Esophagus squamous epithelium (tissue), 5 donors: ENCODE measurements at regions not wholly inside any gene's neighbourhood (a gene's known extent, or its start where the extent isn't known, plus 50 kb on each side); places are given as distances from the start of the nearest gene placed in this dataset.

ENCODE experiments used
- DNase-seq: peaks from one replicate; lab custom pipeline; 2025; lab: John Stamatoyannopoulos, UW
- H3K27ac ChIP-seq, 4 donors: fragments of 200-600 bp; sonication (generic); one replicate each; pipeline ENCODE4 v1.5.1; 2016 to 2019; ENCODE audit warnings: mild to moderate bottlenecking in 1 of 4
- H3K27me3 ChIP-seq, 4 donors: fragments of 200-600 bp; sonication (generic); 1 replicate in 3 of 4; 2 replicates in 1 of 4; pipeline versions ENCODE4 v1.5.1 to v1.6.0; 2017 to 2021; ENCODE audit warnings: antibody characterized with exemption in 1 of 4
- H3K36me3 ChIP-seq, 3 donors: fragments of 200-600 bp; sonication (generic); one replicate each; pipeline ENCODE4 v1.5.1; 2016 to 2019
- H3K4me1 ChIP-seq, 3 donors: fragments of 200-600 bp; sonication (generic); one replicate each; pipeline ENCODE4 v1.5.1; 2017 to 2019
- H3K4me3 ChIP-seq, 4 donors: fragments of 200-600 bp; sonication (generic); 1 replicate in 3 of 4; 2 replicates in 1 of 4; pipeline ENCODE4 v1.5.1; 2016 to 2019; ENCODE audit warnings: mild to moderate bottlenecking in 2 of 4, moderate library complexity in 1 of 4
- H3K9me3 ChIP-seq, 3 donors: fragments of 200-600 bp; sonication (generic); one replicate each; pipeline ENCODE4 v1.5.1; 2016 to 2019
- CTCF ChIP-seq, 6 experiments: fragments of 450-650 bp in 4 of 6; fragments of 200-600 bp in 2 of 6; sonication (generic) in 2 of 6; IDR thresholded peaks; one replicate each; pipeline ENCODE4 v1.5.1; 2016 to 2019; ENCODE audit warnings: antibody characterized with exemption in 6 of 6, mild to moderate bottlenecking in 4 of 6, moderate library complexity in 4 of 6
- POLR2A ChIP-seq, 4 donors: fragments of 450-650 bp; IDR thresholded peaks; one replicate each; pipeline ENCODE4 v1.6.1; 2017; ENCODE audit warnings: antibody characterized with exemption in 4 of 4, mild to moderate bottlenecking in 4 of 4, moderate library complexity in 3 of 4
- WGBS, 2 donors: methylation state at CpG; one replicate each; pipeline ENCODE4 v1.1.5; 2018; 5-methylcytosine and 5-hydroxymethylcytosine counted together
- intact Hi-C: fragments of 100-400 bp; cut with DNase I; formaldehyde crosslinking; loops from one replicate; pipeline ENCODE4 v1.15.0; 2022
- donor health status: DM: yes; HTN: yes; CAD: no.

- no peak overlapping the region for H3K27ac ChIP-seq
Measured at GRCh38 chr2:23153484-23153883, 231.5 kb upstream of the KLHL29 start.

GRCh38 chr2:23155022-23155421 lies 230.0 kb upstream of the KLHL29 start:
- Histone ChIP-seq H3K27ac (no peak overlapping the region), H3K9me3 (no peaks in the 10 kb centered on the region), H3K27me3 (no peaks in the 10 kb centered on the region), H3K4me3 (no peak overlapping the region), H3K36me3 (no peaks in the 10 kb centered on the region), H3K4me1 (peaks cover 0 to 8% (median 0%) of the 10 kb centered on the region in 3 donors)
- no peak for DNase-seq
- WGBS, 2 donors: 66 to 76% methylated on average over 4 of the region's 4 CpGs
- TF ChIP-seq CTCF (IDR thresholded peaks at IDR 0.05): no peak
- intact Hi-C loops: no loop called here

More at GRCh38 chr2:23153484-23153883, 231.5 kb upstream of the KLHL29 start:
- no peak for TF ChIP-seq POLR2A (IDR thresholded peaks at IDR 0.05)
- TF ChIP-seq CTCF (IDR thresholded peaks at IDR 0.05): no peak
- Histone ChIP-seq H3K4me3 (no peak overlapping the region), H3K4me1 (peaks cover 0 to 8% (median 0%) of the 10 kb centered on the region in 3 donors), H3K36me3 (no peaks in the 10 kb centered on the region), H3K9me3 (no peaks in the 10 kb centered on the region), H3K27me3 (no peaks in the 10 kb centered on the region)
- intact Hi-C loops: no loop called here
- WGBS, 2 donors: 74 to 79% methylated on average over 3 of the region's 3 CpGs
- DNase-seq: no peak

- H3K4me3 ChIP-seq: no peak overlapping the region
- no peak for DNase-seq
- peaks cover 0 to 8% (median 0%) of the 10 kb centered on the region in 3 donors for H3K4me1 ChIP-seq
- no peaks in the 10 kb centered on the region for H3K9me3 ChIP-seq
- TF ChIP-seq CTCF (IDR thresholded peaks at IDR 0.05) (no peak), POLR2A (IDR thresholded peaks at IDR 0.05) (no peak)
- no peak overlapping the region for H3K27ac ChIP-seq
- no peaks in the 10 kb centered on the region for H3K36me3 ChIP-seq
- H3K27me3 ChIP-seq: no peaks in the 10 kb centered on the region
- intact Hi-C loops: no loop called here
Measured at GRCh38 chr2:23157812-23158211, 227.2 kb upstream of the KLHL29 start.

GRCh38 chr2:23158306-23158705 lies 226.7 kb upstream of the KLHL29 start:
- H3K4me3 ChIP-seq: no peak overlapping the region
- WGBS, 2 donors: 8 to 60% methylated on average over 2 of the region's 2 CpGs
- TF ChIP-seq POLR2A (IDR thresholded peaks at IDR 0.05) (no peak), CTCF (IDR thresholded peaks at IDR 0.05) (no peak)
- DNase-seq: no peak
- H3K9me3 ChIP-seq: no peaks in the 10 kb centered on the region
- peaks cover 0 to 8% (median 0%) of the 10 kb centered on the region in 3 donors for H3K4me1 ChIP-seq
- intact Hi-C loops: no loop called here
- no peaks in the 10 kb centered on the region for H3K36me3 ChIP-seq
- H3K27ac ChIP-seq: no peak overlapping the region
- H3K27me3 ChIP-seq: no peaks in the 10 kb centered on the region

GRCh38 chr2:23159746-23160405 lies 225.1 kb upstream of the KLHL29 start:
- 57% methylated on average over 5 of the region's 5 CpGs for WGBS, 2 donors
- H3K4me3 ChIP-seq: no peak overlapping the region
- no peaks in the 10 kb centered on the region for H3K36me3 ChIP-seq
- TF ChIP-seq POLR2A (IDR thresholded peaks at IDR 0.05): no peak
- no peak for TF ChIP-seq CTCF (IDR thresholded peaks at IDR 0.05)
- no peak overlapping the region for H3K27ac ChIP-seq
- no peaks in the 10 kb centered on the region for H3K27me3 ChIP-seq
- no peak for DNase-seq
- H3K9me3 ChIP-seq: no peaks in the 10 kb centered on the region
- intact Hi-C loops: no loop called here
- H3K4me1 ChIP-seq: peaks cover 0 to 8% (median 0%) of the 10 kb centered on the region in 3 donors
